CD4-positive, alpha-beta T cell treated with Interleukin-17A for 1 hour (primary cell): ENCODE measurements at regions not wholly inside any gene's neighbourhood (a gene's known extent, or its start where the extent isn't known, plus 50 kb on each side); places are given as distances from the start of the nearest gene placed in this dataset.

Experiments
- DNase-seq: peaks from one replicate; pipeline ENCODE4 v3.0.0-alpha.2; 2020

- no peak for DNase-seq
Measured at GRCh38 chr5:8870349-8870958, 675.4 kb downstream of the SEMA5A start.

GRCh38 chr5:8870959-8871355, 674.9 kb downstream of the SEMA5A start:
- no peak for DNase-seq

- no peak for DNase-seq
Measured at GRCh38 chr5:8871446-8871845, 674.4 kb downstream of the SEMA5A start.

- no peak for DNase-seq
Measured at GRCh38 chr5:8875722-8876121, 670.2 kb downstream of the SEMA5A start.

- no peak for DNase-seq
Measured at GRCh38 chr5:8879248-8879647, 666.6 kb downstream of the SEMA5A start.

GRCh38 chr5:8884029-8884428, 661.8 kb downstream of the SEMA5A start:
- no peak for DNase-seq

GRCh38 chr5:8892926-8893325, 652.9 kb downstream of the SEMA5A start:
- DNase-seq, result no peak

GRCh38 chr5:8894031-8894430, 651.8 kb downstream of the SEMA5A start:
- DNase-seq, result no peak

GRCh38 chr5:8895062-8895461, 650.8 kb downstream of the SEMA5A start:
- DNase-seq, result no peak

GRCh38 chr5:8895599-8895998, 650.3 kb downstream of the SEMA5A start:
- DNase-seq, result no peak

GRCh38 chr5:8897316-8897715, 648.6 kb downstream of the SEMA5A start:
- no peak for DNase-seq

- no peak for DNase-seq
Measured at GRCh38 chr5:8905021-8905420, 640.9 kb downstream of the SEMA5A start.

GRCh38 chr5:8906303-8906967, 639.4 kb downstream of the SEMA5A start:
- no peak for DNase-seq

GRCh38 chr5:8907168-8907868, 638.6 kb downstream of the SEMA5A start:
- DNase-seq, result no peak

GRCh38 chr5:8908055-8908683, 637.7 kb downstream of the SEMA5A start:
- DNase-seq, result no peak

- DNase-seq, result no peak
Measured at GRCh38 chr5:8912106-8912505, 633.8 kb downstream of the SEMA5A start.

- DNase-seq, result no peak
Measured at GRCh38 chr5:8913522-8913921, 632.4 kb downstream of the SEMA5A start.

- no peak for DNase-seq
Measured at GRCh38 chr5:8919096-8919495, 626.8 kb downstream of the SEMA5A start.

- no peak for DNase-seq
Measured at GRCh38 chr5:8923526-8923925, 622.3 kb downstream of the SEMA5A start.

GRCh38 chr5:8924054-8924793, 621.7 kb downstream of the SEMA5A start:
- DNase-seq, result no peak

GRCh38 chr5:8930021-8930420, 615.9 kb downstream of the SEMA5A start:
- DNase-seq, result no peak

- no peak for DNase-seq
Measured at GRCh38 chr5:8934455-8934854, 611.4 kb downstream of the SEMA5A start.

- no peak for DNase-seq
Measured at GRCh38 chr5:8940934-8941333, 604.9 kb downstream of the SEMA5A start.
